CD4-positive, CD25-positive, alpha-beta regulatory T cell (primary cell): ENCODE measurements at regions not wholly inside any gene's neighbourhood (a gene's known extent, or its start where the extent isn't known, plus 50 kb on each side); places are given as distances from the start of the nearest gene placed in this dataset.

Experiments
- ATAC-seq, 2 donors: fragments of 150-1000 bp; cut with Tn5 transposase; one replicate each; pipeline ENCODE4 v1.10.0; 2021; ENCODE audit warnings: low read depth in 2 of 2, moderate number of reproducible peaks in 2 of 2, moderate library complexity in 1 of 2
- DNase-seq, 3 donors: peaks; one replicate each; pipeline versions ENCODE4 v3.0.0 to v3.0.0-alpha.2; 2012 to 2022; ENCODE audit warnings: mixed read lengths in 1 of 3
- H3K27ac ChIP-seq: one replicate; pipeline ENCODE4 v1.7.0; 2013; ENCODE audit warnings: mild to moderate bottlenecking, low read length; ENCODE audit not compliant: insufficient read depth, poor library complexity, severe bottlenecking
- H3K27me3 ChIP-seq: one replicate; pipeline ENCODE4 v1.7.0; 2013; ENCODE audit warnings: low read length; ENCODE audit not compliant: control insufficient read depth, insufficient read depth
- H3K36me3 ChIP-seq: one replicate; pipeline ENCODE4 v1.7.0; 2013; ENCODE audit warnings: mild to moderate bottlenecking, low read length, moderate library complexity; ENCODE audit not compliant: control insufficient read depth, insufficient read depth
- H3K4me1 ChIP-seq: 2 replicates; pipeline ENCODE4 v1.7.0; 2013; ENCODE audit warnings: mild to moderate bottlenecking, low read length; ENCODE audit not compliant: insufficient read depth, control insufficient read depth, poor library complexity, severe bottlenecking
- H3K4me3 ChIP-seq: one replicate; pipeline ENCODE4 v1.7.0; 2013; ENCODE audit warnings: low read depth, mild to moderate bottlenecking, low read length, moderate library complexity
- H3K9me3 ChIP-seq, 2 experiments: 1 replicate in 1 of 2; 2 replicates in 1 of 2; pipeline ENCODE4 v1.7.0; 2013; ENCODE audit warnings: low read length in 2 of 2, mild to moderate bottlenecking in 1 of 2, moderate library complexity in 1 of 2; ENCODE audit not compliant: control insufficient read depth in 2 of 2
- H3K27ac Mint-ChIP-seq, 3 donors: one replicate each; pipeline ENCODE4 v1.8.0; 2020 to 2022; ENCODE audit warnings: mild to moderate bottlenecking in 3 of 3, mixed read lengths in 3 of 3, moderate library complexity in 2 of 3
- H3K27me3 Mint-ChIP-seq: one replicate; pipeline ENCODE4 v1.8.0; 2022; ENCODE audit warnings: mild to moderate bottlenecking, mixed read lengths
- H3K36me3 Mint-ChIP-seq: one replicate; pipeline ENCODE4 v1.8.0; 2020; ENCODE audit warnings: mixed read lengths
- H3K4me1 Mint-ChIP-seq, 4 donors: one replicate each; pipeline ENCODE4 v1.8.0; 2020 to 2022; ENCODE audit warnings: mixed read lengths in 4 of 4, mild to moderate bottlenecking in 1 of 4
- H3K4me3 Mint-ChIP-seq, 4 donors: one replicate each; pipeline ENCODE4 v1.8.0; 2020 to 2022; ENCODE audit warnings: mild to moderate bottlenecking in 4 of 4, mixed read lengths in 4 of 4, moderate library complexity in 3 of 4
- H3K9me3 Mint-ChIP-seq, 7 donors: one replicate each; pipeline ENCODE4 v1.8.0; 2020 to 2022; ENCODE audit warnings: mixed read lengths in 7 of 7, mild to moderate bottlenecking in 3 of 7, moderate library complexity in 2 of 7

GRCh38 chr9:1319436-1319835 lies 269.3 kb downstream of the DMRT2 start:
- Histone ChIP-seq H3K9me3 (no peaks in the 10 kb centered on the region), H3K27me3 (no peaks in the 10 kb centered on the region), H3K36me3 (no peaks in the 10 kb centered on the region), H3K4me3 (no peak overlapping the region), H3K27ac (no peak overlapping the region), H3K4me1 (no peaks in the 10 kb centered on the region)
- H3K9me3 Mint-ChIP-seq = peaks cover 0 to 3% (median 0%) of the 10 kb centered on the region in 7 donors
- H3K27me3 Mint-ChIP-seq = peaks cover 5% of the 10 kb centered on the region
- no peak for DNase-seq
- H3K4me1 Mint-ChIP-seq = no peaks in the 10 kb centered on the region
- no peak overlapping the region for H3K27ac Mint-ChIP-seq
- no peaks in the 10 kb centered on the region for H3K36me3 Mint-ChIP-seq
- no peak for ATAC-seq
- no peak overlapping the region for H3K4me3 Mint-ChIP-seq

DNA sequence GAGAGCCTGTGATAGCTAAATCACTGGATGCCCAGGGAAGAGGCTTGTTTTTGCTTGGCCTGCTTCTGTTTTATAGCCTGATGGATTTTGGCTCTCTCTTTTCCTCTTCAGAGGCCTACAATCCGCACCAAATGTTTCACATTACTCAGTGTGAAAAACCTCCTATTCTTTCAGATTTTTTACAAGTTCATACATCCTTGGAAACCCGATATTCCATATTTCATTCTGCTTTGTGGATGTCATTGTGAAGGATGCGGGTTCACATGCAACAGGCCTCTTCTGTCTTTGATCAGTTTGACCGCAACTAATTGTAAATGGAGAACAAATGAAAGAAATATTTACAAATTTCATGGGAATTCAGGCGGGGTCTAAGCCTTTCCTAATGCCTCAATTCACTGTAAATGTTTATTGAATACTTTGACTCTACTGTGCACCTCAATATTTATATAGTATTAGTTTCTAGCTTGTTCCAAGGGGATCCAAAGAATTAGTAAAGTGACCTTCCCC lies 269.9 kb downstream of the DMRT2 start:
- H3K4me3 ChIP-seq = no peak overlapping the region
- no peaks in the 10 kb centered on the region for H3K4me1 ChIP-seq
- Mint-ChIP-seq H3K9me3 (peaks cover 0 to 3% (median 0%) of the 10 kb centered on the region in 7 donors), H3K27ac (no peak overlapping the region), H3K4me1 (no peaks in the 10 kb centered on the region), H3K4me3 (no peak overlapping the region), H3K36me3 (no peaks in the 10 kb centered on the region), H3K27me3 (peaks cover 6% of the 10 kb centered on the region)
- no peak overlapping the region for H3K27ac ChIP-seq
- ATAC-seq (no peak), DNase-seq (no peak)
- no peaks in the 10 kb centered on the region for H3K9me3 ChIP-seq
- no peaks in the 10 kb centered on the region for H3K27me3 ChIP-seq
- no peaks in the 10 kb centered on the region for H3K36me3 ChIP-seq

DNA sequence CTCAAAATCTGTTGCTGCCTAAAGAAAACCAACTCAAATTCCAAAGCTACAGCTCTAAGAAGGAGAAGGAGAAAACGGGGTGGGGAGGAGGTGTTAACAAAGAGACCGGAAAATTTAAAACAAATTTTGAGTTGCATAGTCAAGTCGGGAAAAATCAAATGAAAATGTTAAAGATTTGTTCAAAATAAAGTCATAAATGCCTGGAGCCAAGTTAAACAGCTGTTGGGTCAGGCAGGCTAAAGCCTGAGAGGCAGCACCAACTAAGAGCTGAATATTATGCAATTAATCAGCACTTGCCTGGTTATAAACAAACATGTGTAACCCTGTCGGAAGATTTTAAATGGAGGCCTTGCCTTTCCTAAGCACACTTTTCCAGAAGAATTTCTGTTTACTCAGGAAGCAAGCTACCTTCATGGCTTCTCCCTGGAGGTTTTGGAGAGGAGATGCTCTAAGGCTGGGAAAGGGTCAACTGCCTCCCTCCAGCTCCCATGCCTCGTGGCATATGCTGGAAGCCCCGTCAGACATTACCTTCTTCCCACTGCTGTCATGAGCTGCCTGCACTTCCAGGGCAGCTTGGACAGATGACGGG lies 270.5 kb downstream of the DMRT2 start:
- no peaks in the 10 kb centered on the region for H3K9me3 ChIP-seq
- H3K27me3 ChIP-seq = no peaks in the 10 kb centered on the region
- Mint-ChIP-seq H3K4me3 (no peak overlapping the region), H3K27me3 (peaks cover 6% of the 10 kb centered on the region), H3K36me3 (no peaks in the 10 kb centered on the region), H3K4me1 (no peaks in the 10 kb centered on the region), H3K9me3 (peaks cover 0 to 3% (median 0%) of the 10 kb centered on the region in 7 donors), H3K27ac (no peak overlapping the region)
- ATAC-seq (no peak), DNase-seq (no peak)
- no peaks in the 10 kb centered on the region for H3K36me3 ChIP-seq
- H3K4me1 ChIP-seq = no peaks in the 10 kb centered on the region
- H3K27ac ChIP-seq = no peak overlapping the region
- H3K4me3 ChIP-seq = no peak overlapping the region

DNA sequence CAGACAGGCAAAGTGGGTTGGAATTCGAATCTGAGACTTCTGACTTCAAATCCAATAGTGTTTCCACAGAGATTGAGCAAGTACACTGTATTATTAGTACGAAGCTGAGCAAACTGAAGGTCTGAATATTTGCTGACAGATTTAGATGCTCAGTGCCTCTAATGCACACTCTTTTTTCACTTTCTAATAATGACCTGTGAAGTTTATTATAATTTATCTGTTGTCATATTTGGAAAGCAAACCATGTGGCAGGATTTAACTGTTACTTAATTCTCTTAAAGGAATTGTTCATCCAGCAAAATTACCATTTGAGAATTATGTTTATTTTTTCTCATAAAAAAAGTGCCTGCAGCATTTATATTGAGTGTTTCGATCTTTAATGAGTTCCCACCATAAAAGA lies 277.3 kb downstream of the DMRT2 start:
- peaks cover 6% of the 10 kb centered on the region for H3K27me3 Mint-ChIP-seq
- no peaks in the 10 kb centered on the region for H3K4me1 Mint-ChIP-seq
- no peak overlapping the region for H3K27ac ChIP-seq
- H3K4me3 Mint-ChIP-seq = no peak overlapping the region
- H3K9me3 ChIP-seq = no peaks in the 10 kb centered on the region
- no peaks in the 10 kb centered on the region for H3K27me3 ChIP-seq
- H3K36me3 Mint-ChIP-seq = no peaks in the 10 kb centered on the region
- H3K36me3 ChIP-seq = no peaks in the 10 kb centered on the region
- H3K27ac Mint-ChIP-seq = no peak overlapping the region
- ATAC-seq (no peak), DNase-seq (no peak)
- H3K4me3 ChIP-seq = no peak overlapping the region
- H3K9me3 Mint-ChIP-seq = no peaks in the 10 kb centered on the region
- no peaks in the 10 kb centered on the region for H3K4me1 ChIP-seq

GRCh38 chr9:1328341-1328740 lies 278.2 kb downstream of the DMRT2 start:
- no peaks in the 10 kb centered on the region for H3K36me3 Mint-ChIP-seq
- Histone ChIP-seq H3K27me3 (no peaks in the 10 kb centered on the region), H3K36me3 (no peaks in the 10 kb centered on the region), H3K4me3 (no peak overlapping the region), H3K27ac (no peak overlapping the region), H3K9me3 (no peaks in the 10 kb centered on the region), H3K4me1 (no peaks in the 10 kb centered on the region)
- no peaks in the 10 kb centered on the region for H3K9me3 Mint-ChIP-seq
- no peak overlapping the region for H3K27ac Mint-ChIP-seq
- H3K27me3 Mint-ChIP-seq = peaks cover 6% of the 10 kb centered on the region
- DNase-seq (no peak), ATAC-seq (no peak)
- H3K4me3 Mint-ChIP-seq = no peak overlapping the region
- H3K4me1 Mint-ChIP-seq = no peaks in the 10 kb centered on the region

DNA sequence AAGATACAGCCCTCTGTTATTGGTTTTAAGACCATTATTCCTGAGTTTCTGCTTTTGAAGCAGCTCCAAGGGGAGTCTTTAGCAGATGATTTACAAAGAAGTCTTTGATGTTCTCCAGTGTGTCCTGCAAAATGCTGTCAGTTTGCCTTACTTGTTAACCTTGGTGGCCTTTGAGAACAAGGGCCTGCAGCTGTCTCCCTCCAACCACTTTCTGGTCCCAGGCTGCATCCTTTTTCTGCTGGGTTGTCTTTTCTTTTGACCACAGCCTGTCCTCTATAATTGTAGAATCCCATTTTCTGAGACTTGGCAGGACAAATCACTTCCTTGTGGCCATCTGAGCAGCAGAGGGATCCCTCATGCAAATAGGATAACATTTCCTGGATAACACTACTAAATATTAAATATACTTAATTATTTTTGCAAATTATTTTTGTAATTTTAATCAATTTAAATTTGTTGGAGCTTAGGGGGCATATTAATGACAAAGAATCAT lies 281.4 kb downstream of the DMRT2 start:
- no peaks in the 10 kb centered on the region for H3K36me3 Mint-ChIP-seq
- H3K4me3 Mint-ChIP-seq = no peak overlapping the region

DNA sequence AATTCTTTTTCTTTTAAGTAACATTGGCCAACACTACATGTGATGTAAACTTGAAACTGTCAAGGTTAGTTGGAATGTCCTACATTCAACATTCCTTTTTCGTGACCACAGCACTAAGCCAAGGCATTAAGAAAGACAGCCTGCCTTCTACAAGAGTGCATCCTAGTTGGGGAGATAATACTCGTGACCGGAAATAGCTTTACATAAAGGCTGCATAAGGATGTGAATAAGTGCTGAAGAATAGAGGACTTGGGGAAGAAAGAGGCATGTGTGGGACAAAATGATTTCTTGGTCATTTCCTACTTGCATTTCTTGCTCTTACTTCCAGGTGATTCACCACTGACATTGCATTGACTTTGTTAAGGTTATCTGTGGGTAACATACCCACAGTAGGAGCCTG lies 282.0 kb downstream of the DMRT2 start:
- Mint-ChIP-seq H3K4me1 (no peaks in the 10 kb centered on the region), H3K9me3 (peaks cover 0 to 4% (median 0%) of the 10 kb centered on the region in 7 donors)
- no peak for ATAC-seq

More for the DNA sequence above, 281.4 kb downstream of the DMRT2 start:
- Histone ChIP-seq H3K4me1 (no peaks in the 10 kb centered on the region), H3K27ac (no peak overlapping the region), H3K27me3 (no peaks in the 10 kb centered on the region), H3K4me3 (no peak overlapping the region), H3K36me3 (no peaks in the 10 kb centered on the region), H3K9me3 (no peaks in the 10 kb centered on the region)
- H3K4me1 Mint-ChIP-seq = no peaks in the 10 kb centered on the region
- DNase-seq (no peak), ATAC-seq (no peak)
- H3K27me3 Mint-ChIP-seq = no peaks in the 10 kb centered on the region
- H3K27ac Mint-ChIP-seq = no peak overlapping the region
- peaks cover 0 to 4% (median 0%) of the 10 kb centered on the region in 7 donors for H3K9me3 Mint-ChIP-seq

GRCh38 chr9:1335174-1335573 lies 285.0 kb downstream of the DMRT2 start:
- no peak overlapping the region for H3K27ac Mint-ChIP-seq
- no peaks in the 10 kb centered on the region for H3K36me3 ChIP-seq
- no peaks in the 10 kb centered on the region for H3K36me3 Mint-ChIP-seq
- DNase-seq (no peak), ATAC-seq (no peak)
- H3K27me3 ChIP-seq = no peaks in the 10 kb centered on the region
- H3K27ac ChIP-seq = no peak overlapping the region
- peaks cover 0 to 4% (median 0%) of the 10 kb centered on the region in 7 donors for H3K9me3 Mint-ChIP-seq
- H3K4me3 Mint-ChIP-seq = no peak overlapping the region
- H3K4me3 ChIP-seq = no peak overlapping the region
- no peaks in the 10 kb centered on the region for H3K4me1 ChIP-seq
- H3K9me3 ChIP-seq = no peaks in the 10 kb centered on the region
- no peaks in the 10 kb centered on the region for H3K27me3 Mint-ChIP-seq
- H3K4me1 Mint-ChIP-seq = no peaks in the 10 kb centered on the region

More for the DNA sequence above, 282.0 kb downstream of the DMRT2 start:
- DNase-seq = no peak
- Mint-ChIP-seq H3K27ac (no peak overlapping the region), H3K36me3 (no peaks in the 10 kb centered on the region), H3K27me3 (no peaks in the 10 kb centered on the region), H3K4me3 (no peak overlapping the region)
- Histone ChIP-seq H3K4me1 (no peaks in the 10 kb centered on the region), H3K9me3 (no peaks in the 10 kb centered on the region), H3K27me3 (no peaks in the 10 kb centered on the region), H3K27ac (no peak overlapping the region), H3K36me3 (no peaks in the 10 kb centered on the region), H3K4me3 (no peak overlapping the region)
